H1 (cell line): ENCODE measurements at regions not wholly inside any gene's neighbourhood (a gene's known extent, or its start where the extent isn't known, plus 50 kb on each side); places are given as distances from the start of the nearest gene placed in this dataset.

Experiments
- CTCF ChIA-PET: fragments of 300-600 bp; sonication (Branson Sonifier 250); formaldehyde crosslinking; loops from one replicate; lab custom pipeline; 2021; ENCODE audit not compliant: partially characterized antibody; lab: Charles Lee
- POLR2A ChIA-PET: fragments of 300-600 bp; sonication (Branson Sonifier 250); formaldehyde crosslinking; loops from one replicate; lab custom pipeline; 2021; ENCODE audit warnings: inconsistent platforms; ENCODE audit not compliant: partially characterized antibody; lab: Charles Lee
- DNase-seq, 2 experiments: peaks; one replicate each; pipeline versions ENCODE4 v3.0.0 to v3.0.0-alpha.2; 2010 to 2022; ENCODE audit warnings: low spot score in 2 of 2, low read depth in 1 of 2, mixed read lengths in 1 of 2
- FAIRE-seq: peaks from 2 replicates; lab custom pipeline; 2011; peaks lifted over from hg19 to GRCh38; lab: Jason Lieb, UNC
- H2AFZ ChIP-seq: 2 replicates; pipeline ENCODE4 v1.8.1; 2012; ENCODE audit warnings: low read length, inconsistent platforms
- H2AK5ac ChIP-seq: 2 replicates; pipeline ENCODE4 v1.6.1; 2013; ENCODE audit warnings: low read depth, low read length
- H2BK120ac ChIP-seq: replicated peaks from 2 replicates; pipeline ENCODE3; 2013; ENCODE audit warnings: low read depth, low read length, inconsistent platforms
- H2BK12ac ChIP-seq: 2 replicates; pipeline ENCODE4 v1.6.1; 2013; ENCODE audit warnings: low read depth, low read length
- H2BK15ac ChIP-seq: 2 replicates; pipeline ENCODE4 v1.6.1; 2013; ENCODE audit warnings: low read length
- H2BK20ac ChIP-seq: 2 replicates; pipeline ENCODE4 v1.6.1; 2013; ENCODE audit warnings: low read length
- H2BK5ac ChIP-seq: 2 replicates; pipeline ENCODE4 v1.6.1; 2013; ENCODE audit warnings: low read depth, low read length
- H3K14ac ChIP-seq: 2 replicates; pipeline ENCODE4 v1.6.1; 2013; ENCODE audit warnings: inconsistent platforms; ENCODE audit not compliant: insufficient read length
- H3K18ac ChIP-seq: 2 replicates; pipeline ENCODE4 v1.6.1; 2013; ENCODE audit warnings: low read length; ENCODE audit errors: extremely low read depth
- H3K23ac ChIP-seq: 2 replicates; pipeline ENCODE4 v1.6.1; 2013; ENCODE audit warnings: inconsistent platforms; ENCODE audit not compliant: insufficient read length
- H3K23me2 ChIP-seq: 2 replicates; pipeline ENCODE4 v1.6.1; 2013; ENCODE audit warnings: low read depth, low read length
- H3K27ac ChIP-seq: 2 replicates; pipeline ENCODE4 v1.6.1; 2011; ENCODE audit warnings: low read depth, low read length, inconsistent platforms
- H3K27me3 ChIP-seq, 4 experiments: replicated peaks in 1 of 4; 1 replicate in 1 of 4; 2 replicates in 3 of 4; pipeline versions ENCODE4 v1.6.1 to v1.8.1; 2011 to 2013; ENCODE audit warnings: low read length in 3 of 4, mild to moderate bottlenecking in 3 of 4, inconsistent platforms in 2 of 4, mixed read lengths in 2 of 4, moderate library complexity in 1 of 4; ENCODE audit not compliant: control insufficient read depth in 3 of 4, insufficient read depth in 3 of 4; ENCODE audit errors: extremely low read depth in 1 of 4
- H3K36me3 ChIP-seq, 4 experiments: 2 replicates each; pipeline versions ENCODE4 v1.6.1 to v1.8.1; 2011 to 2013; ENCODE audit warnings: mild to moderate bottlenecking in 4 of 4, low read length in 3 of 4, moderate library complexity in 2 of 4, control low read depth in 1 of 4, inconsistent platforms in 1 of 4; ENCODE audit not compliant: insufficient read depth in 4 of 4, control insufficient read depth in 2 of 4
- H3K4ac ChIP-seq: replicated peaks from 2 replicates; pipeline ENCODE3; 2013; ENCODE audit warnings: low read length, low read depth, mixed read lengths, inconsistent platforms; ENCODE audit not compliant: insufficient read length
- H3K4me1 ChIP-seq, 4 experiments: replicated peaks in 1 of 4; 1 replicate in 1 of 4; 2 replicates in 3 of 4; pipeline versions ENCODE4 v1.6.1 to v1.8.1; 2011 to 2013; ENCODE audit warnings: low read length in 3 of 4, inconsistent platforms in 2 of 4, mixed read lengths in 1 of 4; ENCODE audit not compliant: insufficient read depth in 4 of 4, control insufficient read depth in 3 of 4
- H3K4me2 ChIP-seq, 2 experiments: 2 replicates each; pipeline versions ENCODE4 v1.6.1 to v1.8.1; 2011 to 2013; ENCODE audit warnings: low read depth in 2 of 2, low read length in 2 of 2, control low read depth in 1 of 2, inconsistent platforms in 1 of 2, mild to moderate bottlenecking in 1 of 2; ENCODE audit not compliant: insufficient read depth in 1 of 2
- H3K4me3 ChIP-seq, 4 experiments: fragments of 200-600, 300-600 bp in 1 of 4; sonication (generic), shearing (Covaris generic), sonication (Bioruptor Twin) in 1 of 4; 2 replicates each; pipeline versions ENCODE4 v1.5.1 to v1.8.1; 2011 to 2016; ENCODE audit warnings: low read length in 4 of 4, low read depth in 3 of 4, control low read depth in 2 of 4, inconsistent platforms in 2 of 4, mild to moderate bottlenecking in 2 of 4, mixed read lengths in 1 of 4, moderate library complexity in 1 of 4; ENCODE audit not compliant: insufficient read depth in 2 of 4; ENCODE audit errors: extremely low read depth in 1 of 4
- H3K56ac ChIP-seq: replicated peaks from 2 replicates; pipeline ENCODE3; 2013; ENCODE audit warnings: low read depth, mild to moderate bottlenecking, mixed read lengths, low read length, inconsistent platforms; ENCODE audit not compliant: insufficient read length
- H3K79me1 ChIP-seq: 2 replicates; pipeline ENCODE4 v1.6.1; 2013; ENCODE audit warnings: low read depth, low read length, control low read depth
- H3K79me2 ChIP-seq, 2 experiments: 2 replicates each; pipeline versions ENCODE4 v1.6.1 to v1.8.1; 2012 to 2013; ENCODE audit warnings: low read length in 2 of 2, mild to moderate bottlenecking in 2 of 2, inconsistent platforms in 1 of 2; ENCODE audit not compliant: insufficient read depth in 2 of 2, control insufficient read depth in 1 of 2
- H3K9ac ChIP-seq, 4 experiments: replicated peaks in 1 of 4; 1 replicate in 1 of 4; 2 replicates in 3 of 4; pipeline versions ENCODE4 v1.6.1 to v1.8.1; 2011 to 2013; ENCODE audit warnings: low read depth in 3 of 4, low read length in 3 of 4, control low read depth in 2 of 4, mild to moderate bottlenecking in 2 of 4, moderate library complexity in 2 of 4, inconsistent platforms in 1 of 4; ENCODE audit errors: extremely low read depth in 1 of 4
- H3K9me3 ChIP-seq, 2 experiments: 2 replicates each; pipeline versions ENCODE4 v1.6.1 to v1.8.1; 2012 to 2013; ENCODE audit warnings: mild to moderate bottlenecking in 2 of 2, moderate library complexity in 2 of 2, control low read depth in 1 of 2, inconsistent platforms in 1 of 2, low read depth in 1 of 2, low read length in 1 of 2, mixed read lengths in 1 of 2; ENCODE audit not compliant: insufficient read depth in 2 of 2
- H4K20me1 ChIP-seq, 2 experiments: replicated peaks in 1 of 2; 2 replicates each; pipeline versions ENCODE3 to v1.8.1; 2011 to 2013; ENCODE audit warnings: inconsistent platforms in 2 of 2, low read length in 2 of 2, mild to moderate bottlenecking in 1 of 2; ENCODE audit not compliant: insufficient read depth in 2 of 2, control insufficient read depth in 1 of 2
- H4K5ac ChIP-seq: 2 replicates; pipeline ENCODE4 v1.6.1; 2013; ENCODE audit warnings: low read length, low read depth, mixed read lengths, inconsistent platforms; ENCODE audit not compliant: insufficient read length
- H4K8ac ChIP-seq: 2 replicates; pipeline ENCODE4 v1.8.0; 2013; ENCODE audit warnings: mild to moderate bottlenecking, moderate library complexity, low read length, inconsistent platforms; ENCODE audit not compliant: insufficient read depth; ENCODE audit errors: extremely low read depth
- H4K91ac ChIP-seq: replicated peaks from 2 replicates; pipeline ENCODE3; 2013; ENCODE audit warnings: low read length, mixed read lengths, inconsistent platforms; ENCODE audit not compliant: insufficient read length
- CEBPB ChIP-seq: IDR thresholded peaks from 2 replicates; pipeline ENCODE4 v1.6.1; 2012; ENCODE audit warnings: low read depth, low read length
- EP300 ChIP-seq, 2 experiments: IDR thresholded peaks; 1 replicate in 1 of 2; 2 replicates in 1 of 2; pipeline ENCODE4 v1.6.1; 2011 to 2012; ENCODE audit warnings: low read depth in 2 of 2, low read length in 2 of 2, mild to moderate bottlenecking in 2 of 2, borderline replicate concordance in 1 of 2, inconsistent platforms in 1 of 2, moderate library complexity in 1 of 2

- no peak overlapping the region for H3K9ac ChIP-seq
- H2BK12ac ChIP-seq: no peak overlapping the region
- H3K4me1 ChIP-seq: no peaks in the 10 kb centered on the region
- H3K79me2 ChIP-seq: no peaks in the 10 kb centered on the region
- no peak for FAIRE-seq
- H2BK5ac ChIP-seq: no peak overlapping the region
- no peak overlapping the region for H3K14ac ChIP-seq
- no peak overlapping the region for H2BK120ac ChIP-seq
- H3K79me1 ChIP-seq: no peaks in the 10 kb centered on the region
- no peak overlapping the region for H3K27ac ChIP-seq
- H3K23me2 ChIP-seq: no peaks in the 10 kb centered on the region
- no peaks in the 10 kb centered on the region for H3K36me3 ChIP-seq
- H3K4ac ChIP-seq: no peak overlapping the region
- no peaks in the 10 kb centered on the region for H4K20me1 ChIP-seq
- H3K27me3 ChIP-seq: peaks cover 0 to 6% (median 3%) of the 10 kb centered on the region in 4 experiments; a peak in 4 of 7 replicates
- H4K5ac ChIP-seq: no peak overlapping the region
- no peak overlapping the region for H4K8ac ChIP-seq
- no peak overlapping the region for H2BK20ac ChIP-seq
- ChIA-PET POLR2A (no interaction called here), CTCF (interaction anchor here (0.7 to 1.1 kb wide), 2 partner anchors 12 to 23 kb away, joined by 3 read pairs; no protein-coding TSS in a partner anchor)
- H3K4me3 ChIP-seq: no peak overlapping the region
- H3K9me3 ChIP-seq: no peaks in the 10 kb centered on the region
- H2AK5ac ChIP-seq: no peak overlapping the region
- peak; percentile 62; the same call in 1 of the 2 replicates for TF ChIP-seq CEBPB
- TF ChIP-seq EP300 (IDR thresholded peaks at IDR 0.05; ENCODE audit: borderline replicate concordance in 1 of 2, low read depth in 2 of 2, low read length in 2 of 2): no peak
- TF ChIP-seq, all 59 proteins: peak for 1
- Histone ChIP-seq H3K23ac (no peak overlapping the region), H3K56ac (no peak overlapping the region), H2BK15ac (no peak overlapping the region), H4K91ac (no peak overlapping the region), H2AFZ (no peak overlapping the region), H3K4me2 (no peak overlapping the region), H3K18ac (no peak overlapping the region)
- no peak for DNase-seq
Measured at GRCh38 chr1:57674801-57675200, 250.9 kb upstream of the DAB1 start.
